ENCODE measurements at regions not wholly inside any gene's neighbourhood (a gene's known extent, or its start where the extent isn't known, plus 50 kb on each side); places are given as distances from the start of the nearest gene placed in this dataset.

DNA sequence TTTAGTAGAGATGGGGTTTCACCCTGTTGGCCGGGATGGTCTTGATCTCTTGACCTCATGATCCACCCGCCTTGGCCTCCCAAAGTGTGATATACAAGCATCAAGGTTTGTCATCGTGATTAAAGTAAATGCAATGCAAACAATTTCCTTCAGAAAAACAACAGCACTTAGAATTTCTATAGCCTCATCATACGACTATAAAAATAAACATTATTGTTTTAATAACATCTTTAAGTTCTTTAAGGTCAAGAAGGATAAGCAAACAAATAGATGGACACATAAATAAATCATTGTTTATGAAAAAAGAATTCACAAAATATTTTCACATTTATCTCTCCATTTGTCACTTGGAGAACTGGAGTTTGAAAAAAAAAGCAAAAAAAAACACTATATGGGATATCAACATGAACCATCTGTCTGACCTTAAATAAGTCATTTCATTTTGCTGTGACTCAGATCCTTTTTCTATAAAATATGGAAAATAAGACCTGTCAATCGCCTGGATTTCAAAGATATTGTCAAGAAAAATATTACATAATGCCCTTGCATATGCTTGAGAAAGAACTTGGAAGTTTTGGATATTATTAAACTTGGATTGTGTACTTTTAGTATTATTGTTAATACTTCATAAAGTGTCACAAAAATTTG, 642.0 kb upstream of the KCNMB2 start:
- H3K4me3 ChIP-seq (ENCODE audit: control insufficient read depth, low read depth, low read length), result no peak overlapping the region

DNA sequence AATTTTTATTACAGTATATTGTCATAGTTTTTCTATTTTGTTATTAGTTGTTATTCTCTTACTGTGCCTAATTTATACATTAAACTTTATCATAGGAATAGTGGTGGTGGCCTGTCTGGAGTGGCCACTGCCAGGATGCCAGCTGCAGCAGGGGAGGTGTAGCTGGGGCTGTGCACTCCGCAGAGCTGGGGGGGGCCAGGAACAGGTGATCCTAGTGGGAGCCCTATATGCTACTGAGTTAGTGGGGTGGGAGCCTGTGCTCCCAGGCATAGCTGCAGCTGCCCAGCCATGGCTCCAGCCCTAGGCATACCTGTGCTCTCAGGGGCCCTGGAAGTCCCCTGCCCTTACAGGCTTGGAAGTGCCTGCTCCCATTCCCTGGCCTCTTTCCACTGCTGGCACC, 638.1 kb upstream of the KCNMB2 start:
- no peak overlapping the region for H3K4me3 ChIP-seq (ENCODE audit: control insufficient read depth, low read depth, low read length)
- TF ChIP-seq CTCF (conservative IDR thresholded peaks at IDR 0.05; ENCODE audit: control insufficient read depth, insufficient read depth, low read depth, low read length), result no peak
- no peak for DNase-seq (ENCODE audit: low read depth)

More for the DNA sequence above, 642.0 kb upstream of the KCNMB2 start:
- TF ChIP-seq CTCF (conservative IDR thresholded peaks at IDR 0.05; ENCODE audit: control insufficient read depth, insufficient read depth, low read depth, low read length), result no peak
- DNase-seq (ENCODE audit: low read depth), result no peak

DNA sequence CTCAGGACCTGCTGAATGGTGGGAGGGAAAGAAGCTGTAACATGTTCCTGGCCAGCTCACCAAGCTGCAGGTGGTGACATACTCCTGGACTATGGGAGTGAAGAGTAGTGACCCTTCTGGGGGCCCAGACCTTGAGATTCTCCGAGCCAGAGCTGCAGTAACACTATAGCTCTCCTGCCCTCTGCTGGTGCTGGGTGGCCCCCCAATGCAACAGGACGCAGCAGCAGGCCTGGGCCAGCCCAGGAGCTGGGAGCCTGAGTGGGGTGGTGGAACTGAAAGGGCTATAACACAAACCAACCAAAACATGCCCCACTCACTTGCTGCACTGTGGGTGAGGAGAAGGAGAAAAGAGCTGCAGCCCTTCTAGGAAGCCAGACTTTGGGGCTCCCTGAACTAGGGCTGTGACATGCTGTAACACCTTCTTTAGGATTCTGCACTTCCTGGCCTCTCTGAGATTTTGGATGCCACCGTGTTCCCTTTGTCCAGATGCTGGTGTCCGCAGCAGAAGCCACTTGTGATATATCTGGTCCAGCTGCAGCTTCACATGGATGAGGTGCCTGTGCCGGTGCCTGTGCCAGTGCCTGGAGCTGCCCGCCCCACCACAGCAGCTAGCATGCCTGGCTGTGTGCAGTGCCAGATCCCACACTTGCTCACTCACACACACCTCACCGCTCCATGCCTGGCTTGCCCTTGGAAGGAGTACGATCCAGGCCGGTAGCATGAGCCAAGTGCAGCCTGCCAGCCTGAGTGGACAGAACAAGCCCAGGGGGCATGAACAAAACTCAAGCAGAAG, 636.8 kb upstream of the KCNMB2 start:
- no peak overlapping the region for H3K4me3 ChIP-seq (ENCODE audit: control insufficient read depth, low read depth, low read length)
- no peak for DNase-seq (ENCODE audit: low read depth)
- TF ChIP-seq CTCF (conservative IDR thresholded peaks at IDR 0.05; ENCODE audit: control insufficient read depth, insufficient read depth, low read depth, low read length), result no peak

DNA sequence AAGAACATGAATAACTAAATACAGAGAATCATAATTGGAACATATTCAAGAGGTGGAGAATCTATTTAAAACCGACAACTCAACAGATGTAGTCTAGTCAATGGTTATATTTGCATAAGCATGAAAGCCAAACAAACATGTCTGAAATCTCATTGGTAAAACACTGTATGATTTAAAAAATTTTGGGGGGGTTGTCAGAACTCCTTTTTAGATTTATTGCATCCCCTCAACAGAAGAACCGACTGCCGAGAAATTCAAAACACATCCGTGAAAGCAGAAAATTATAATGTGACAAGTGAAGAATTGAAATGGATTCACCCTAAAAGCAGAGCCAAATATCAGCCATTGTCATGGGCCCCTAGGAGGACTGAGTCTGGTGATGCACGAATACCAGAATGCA, 633.4 kb upstream of the KCNMB2 start:
- TF ChIP-seq CTCF (conservative IDR thresholded peaks at IDR 0.05; ENCODE audit: control insufficient read depth, insufficient read depth, low read depth, low read length), result no peak
- no peak for DNase-seq (ENCODE audit: low read depth)
- H3K4me3 ChIP-seq (ENCODE audit: control insufficient read depth, low read depth, low read length), result no peak overlapping the region

- no peak overlapping the region for H3K4me3 ChIP-seq (ENCODE audit: control insufficient read depth, low read depth, low read length)
- TF ChIP-seq CTCF (conservative IDR thresholded peaks at IDR 0.05; ENCODE audit: control insufficient read depth, insufficient read depth, low read depth, low read length), result no peak
- peak; percentile 21 for DNase-seq (ENCODE audit: low read depth)
Observed at GRCh38 chr3:177904621-177905020, 631.6 kb upstream of the KCNMB2 start.

GRCh38 chr3:177905173-177906125, 630.8 kb upstream of the KCNMB2 start:
- peak; percentile 75 for DNase-seq (ENCODE audit: low read depth)
- TF ChIP-seq CTCF (conservative IDR thresholded peaks at IDR 0.05; ENCODE audit: control insufficient read depth, insufficient read depth, low read depth, low read length), result no peak
- no peak overlapping the region for H3K4me3 ChIP-seq (ENCODE audit: control insufficient read depth, low read depth, low read length)
